Mucosa of descending colon (tissue), 3 donors: ENCODE measurements at regions not wholly inside any gene's neighbourhood (a gene's known extent, or its start where the extent isn't known, plus 50 kb on each side); places are given as distances from the start of the nearest gene placed in this dataset.
"Not testable (repeated sequence)": the region's sequence is repeated elsewhere in the genome, so short reads cannot be mapped to it uniquely, and the experiment has no call there.

Experiments
- ATAC-seq: fragments of 200-7000 bp; cut with Tn5 transposase; one replicate; pipeline ENCODE4 v1.9.1; 2020; ENCODE audit warnings: mild to moderate bottlenecking, moderate library complexity
- DNase-seq, 3 donors: peaks; one replicate each; pipeline ENCODE4 v3.0.0-alpha.2; 2020
- H3K36me3 ChIP-seq: fragments of 200-600 bp; one replicate; pipeline ENCODE4 v1.8.0; 2021; ENCODE audit warnings: low read depth, mild to moderate bottlenecking
- H3K4me1 ChIP-seq: fragments of 200-600 bp; one replicate; pipeline ENCODE4 v1.8.0; 2021; ENCODE audit warnings: low read depth, mild to moderate bottlenecking
- H3K4me3 ChIP-seq: fragments of 200-600 bp; one replicate; pipeline ENCODE4 v1.8.0; 2021; ENCODE audit warnings: mild to moderate bottlenecking
- H3K9me3 ChIP-seq: fragments of 200-600 bp; one replicate; pipeline ENCODE4 v1.8.0; 2021; ENCODE audit warnings: mild to moderate bottlenecking
- intact Hi-C, 2 donors: fragments of 100-400 bp; cut with DNase I in 1 of 2; cut with micrococcal nuclease in 1 of 2; formaldehyde crosslinking; loops; one replicate each; pipeline versions ENCODE4 v1.11.0 to v1.11.1; 2022; cut with DNase I, micrococcal nuclease
- TF ChIP-seq, protein P1 (sequence below): fragments of 200-600 bp; IDR thresholded peaks from one replicate; pipeline ENCODE4 v1.8.0; 2022; ENCODE audit warnings: antibody characterized with exemption, mild to moderate bottlenecking
- donor health status: DM: no; HTN: no; CAD: no; lungs with moderate emphysema.
- donor health status: DM: no; HTN: no; CAD: no.
- donor health status: DM: no; HTN: yes; CAD: no.

DNA sequence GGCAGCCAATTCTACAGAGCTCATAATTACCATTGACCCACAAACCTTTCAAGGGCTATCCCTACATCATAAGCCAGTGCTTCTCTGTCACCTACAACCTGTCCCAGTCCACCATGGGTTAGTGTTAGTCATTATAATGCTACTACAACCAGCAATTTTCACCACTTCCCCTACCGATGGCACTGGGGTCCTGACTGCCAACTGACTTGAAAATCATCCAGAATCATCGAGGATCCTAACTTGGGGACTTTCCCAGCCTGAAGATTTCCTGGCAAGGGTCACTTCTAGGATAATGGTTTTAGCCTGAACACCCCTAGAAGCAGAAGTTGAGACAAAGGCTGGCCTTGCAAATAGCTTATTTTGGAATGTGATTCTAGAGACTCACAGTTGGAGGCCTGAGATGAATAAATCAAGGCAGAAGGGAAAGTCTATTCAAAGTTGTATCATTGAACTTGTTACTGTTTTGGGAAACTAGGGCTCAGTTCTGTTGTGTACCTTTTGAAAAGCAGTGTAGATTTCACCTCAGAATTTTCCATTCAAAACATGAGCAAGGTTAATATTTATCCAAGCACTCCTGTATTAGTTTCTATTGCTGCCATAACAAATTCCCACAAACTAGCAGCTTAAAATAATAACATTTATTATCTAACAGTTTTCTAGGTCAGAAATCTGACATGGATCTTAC is 633.0 kb downstream of the LRRC70 start:
- no peak for ATAC-seq
- no peaks in the 10 kb centered on the region for H3K4me1 ChIP-seq
- no peaks in the 10 kb centered on the region for H3K36me3 ChIP-seq
- TF ChIP-seq, protein P1, sequence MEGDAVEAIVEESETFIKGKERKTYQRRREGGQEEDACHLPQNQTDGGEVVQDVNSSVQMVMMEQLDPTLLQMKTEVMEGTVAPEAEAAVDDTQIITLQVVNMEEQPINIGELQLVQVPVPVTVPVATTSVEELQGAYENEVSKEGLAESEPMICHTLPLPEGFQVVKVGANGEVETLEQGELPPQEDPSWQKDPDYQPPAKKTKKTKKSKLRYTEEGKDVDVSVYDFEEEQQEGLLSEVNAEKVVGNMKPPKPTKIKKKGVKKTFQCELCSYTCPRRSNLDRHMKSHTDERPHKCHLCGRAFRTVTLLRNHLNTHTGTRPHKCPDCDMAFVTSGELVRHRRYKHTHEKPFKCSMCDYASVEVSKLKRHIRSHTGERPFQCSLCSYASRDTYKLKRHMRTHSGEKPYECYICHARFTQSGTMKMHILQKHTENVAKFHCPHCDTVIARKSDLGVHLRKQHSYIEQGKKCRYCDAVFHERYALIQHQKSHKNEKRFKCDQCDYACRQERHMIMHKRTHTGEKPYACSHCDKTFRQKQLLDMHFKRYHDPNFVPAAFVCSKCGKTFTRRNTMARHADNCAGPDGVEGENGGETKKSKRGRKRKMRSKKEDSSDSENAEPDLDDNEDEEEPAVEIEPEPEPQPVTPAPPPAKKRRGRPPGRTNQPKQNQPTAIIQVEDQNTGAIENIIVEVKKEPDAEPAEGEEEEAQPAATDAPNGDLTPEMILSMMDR, result no peak
- intact Hi-C loops, result no loop called here
- peaks cover 24% of the 10 kb centered on the region for H3K9me3 ChIP-seq
- no peak overlapping the region for H3K4me3 ChIP-seq
- no peak for DNase-seq

DNA sequence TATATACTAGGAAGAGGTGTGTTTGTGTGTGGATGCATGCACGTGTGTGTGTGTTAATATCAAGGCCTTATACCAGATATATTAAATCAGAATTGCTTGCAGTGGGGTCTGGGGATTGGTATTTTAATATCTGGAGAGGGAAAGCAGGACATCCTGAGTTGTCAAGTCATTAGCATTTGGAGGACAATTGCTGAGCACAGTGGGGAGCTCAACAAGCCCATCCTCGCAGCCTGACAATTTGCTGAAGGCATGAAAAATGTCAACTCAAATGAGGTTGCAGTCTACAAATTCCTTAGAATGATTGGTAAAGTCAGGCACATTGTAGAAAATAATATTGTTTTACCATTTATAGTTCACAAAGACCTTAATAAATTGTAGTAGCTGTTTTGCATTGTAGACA is 627.4 kb downstream of the LRRC70 start:
- Histone ChIP-seq H3K4me3 (no peak overlapping the region), H3K4me1 (no peaks in the 10 kb centered on the region), H3K9me3 (peaks cover 30% of the 10 kb centered on the region), H3K36me3 (no peaks in the 10 kb centered on the region)
- ATAC-seq, result no peak
- intact Hi-C loops, result no loop called here
- TF ChIP-seq, protein P1, result no peak
- DNase-seq, result no peak

DNA sequence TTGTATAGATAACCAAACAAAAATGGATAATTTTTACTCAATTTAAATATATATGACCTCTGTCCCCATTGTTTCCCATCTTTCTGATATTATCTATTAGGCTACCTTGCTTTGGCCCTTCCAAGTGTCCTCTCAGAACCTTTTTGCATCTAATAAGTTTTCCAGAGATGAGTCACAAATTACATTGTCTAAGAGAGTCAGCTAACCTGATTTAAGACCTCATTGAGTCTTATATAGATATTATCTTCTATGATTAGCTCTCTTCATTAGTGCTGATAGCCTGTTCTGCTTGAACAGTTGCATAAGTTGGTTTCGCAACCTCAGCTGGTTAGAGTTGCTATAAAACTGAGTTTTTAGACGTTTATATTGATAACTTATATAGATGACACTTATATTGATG is 623.1 kb downstream of the LRRC70 start:
- DNase-seq, result no peak
- ATAC-seq, result no peak
- H3K4me1 ChIP-seq, result no peaks in the 10 kb centered on the region
- no peak overlapping the region for H3K4me3 ChIP-seq
- TF ChIP-seq, protein P1, result no peak
- intact Hi-C loops, result no loop called here
- H3K36me3 ChIP-seq, result no peaks in the 10 kb centered on the region
- H3K9me3 ChIP-seq, result peaks cover 31% of the 10 kb centered on the region

DNA sequence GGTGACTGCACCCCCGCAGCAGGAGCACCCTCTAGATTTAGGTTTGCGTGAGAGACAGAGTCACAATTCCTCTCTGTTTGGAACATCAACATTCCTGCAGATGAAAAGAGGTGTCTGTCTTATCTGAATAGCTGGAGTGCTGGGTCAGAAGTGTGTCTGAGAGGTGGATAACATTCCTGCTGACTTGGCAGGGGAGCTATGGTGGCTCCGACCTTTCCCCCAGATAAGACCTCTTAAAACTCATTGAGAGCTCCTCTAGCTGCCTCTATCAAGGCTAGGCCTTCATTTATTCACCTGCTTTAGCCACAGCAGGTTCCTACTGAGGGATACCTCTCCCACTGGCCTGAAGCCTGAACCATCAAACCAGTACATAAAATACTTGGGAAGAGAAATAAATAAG is 615.5 kb downstream of the LRRC70 start:
- no peak for ATAC-seq
- Histone ChIP-seq H3K4me3 (no peak overlapping the region), H3K4me1 (no peaks in the 10 kb centered on the region), H3K9me3 (peaks cover 32% of the 10 kb centered on the region), H3K36me3 (no peaks in the 10 kb centered on the region)
- TF ChIP-seq, protein P1, result no peak
- DNase-seq, result no peak
- intact Hi-C loops, result no loop called here

DNA sequence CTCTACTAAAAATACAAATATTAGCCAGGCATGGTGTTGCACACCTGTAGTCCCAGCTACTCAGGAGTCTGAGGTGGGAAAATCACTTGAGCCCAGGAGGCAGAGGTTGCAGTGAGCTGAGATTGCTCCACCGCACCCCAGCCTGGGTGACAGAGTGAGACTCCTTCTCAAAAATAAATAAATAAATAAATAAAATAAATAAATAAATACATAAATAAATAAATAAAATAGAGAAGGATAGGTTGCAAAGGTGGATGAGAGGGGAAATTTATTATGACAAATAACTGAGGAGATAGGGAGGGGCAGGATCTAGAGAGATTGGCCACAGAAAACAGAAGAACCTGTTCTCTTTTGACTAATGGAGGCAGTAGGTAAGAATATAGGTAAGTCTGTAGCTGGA is 601.6 kb downstream of the LRRC70 start:
- H3K36me3 ChIP-seq, DNase-seq, H3K4me1 ChIP-seq, intact Hi-C loops, ATAC-seq, H3K4me3 ChIP-seq: not testable (repeated sequence)
- H3K9me3 ChIP-seq, result peaks cover 25% of the 10 kb centered on the region

DNA sequence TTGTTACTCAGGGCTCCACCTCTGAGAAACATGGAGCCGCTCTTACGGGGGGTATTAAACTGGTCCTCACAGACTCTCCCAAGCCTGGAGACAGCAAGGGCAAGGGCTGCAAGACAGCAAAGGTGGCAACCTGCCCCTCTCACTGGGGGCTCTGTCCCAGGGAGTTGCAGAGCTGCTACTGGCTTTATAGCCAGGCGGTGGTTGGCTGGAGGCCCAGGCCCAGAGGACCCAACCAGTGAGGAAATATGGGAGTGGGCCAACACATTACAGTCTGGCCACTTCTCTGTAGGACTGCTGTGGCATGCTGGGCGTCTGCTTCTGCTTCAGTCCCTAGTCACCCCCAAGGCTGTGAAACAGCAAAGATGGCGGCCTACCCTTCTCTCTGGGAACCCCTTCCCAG is 597.2 kb downstream of the LRRC70 start:
- DNase-seq (no peak), ATAC-seq (no peak)
- TF ChIP-seq, protein P1, result no peak
- intact Hi-C loops, result no loop called here
- H3K36me3 ChIP-seq, result no peaks in the 10 kb centered on the region
- no peak overlapping the region for H3K4me3 ChIP-seq
- no peaks in the 10 kb centered on the region for H3K4me1 ChIP-seq
- peaks cover 20% of the 10 kb centered on the region for H3K9me3 ChIP-seq
